ENCODE measurements at regions not wholly inside any gene's neighbourhood (a gene's known extent, or its start where the extent isn't known, plus 50 kb on each side); places are given as distances from the start of the nearest gene placed in this dataset.
"Not testable (repeated sequence)": the region's sequence is repeated elsewhere in the genome, so short reads cannot be mapped to it uniquely, and the experiment has no call there.

- TF ChIP-seq CTCF, POLR2A (IDR thresholded peaks at IDR 0.05): not testable (repeated sequence)
These were observed 78.8 kb upstream of the TRPC7 start for GRCh38 chr5:136444099-136444498.

Measured in prostate gland (tissue), 2 donors.